HUES48 (cell line): ENCODE measurements at regions not wholly inside any gene's neighbourhood (a gene's known extent, or its start where the extent isn't known, plus 50 kb on each side); places are given as distances from the start of the nearest gene placed in this dataset.

Source experiments
- H3K27ac ChIP-seq: one replicate; pipeline ENCODE4 v1.7.0; 2013; ENCODE audit warnings: low read depth, low read length, inconsistent platforms
- H3K27me3 ChIP-seq: 2 replicates; pipeline ENCODE4 v1.6.1; 2013; ENCODE audit warnings: mild to moderate bottlenecking, low read length; ENCODE audit not compliant: control insufficient read depth, insufficient read depth
- H3K36me3 ChIP-seq: 2 replicates; pipeline ENCODE4 v1.6.1; 2013; ENCODE audit warnings: low read length; ENCODE audit not compliant: control insufficient read depth, insufficient read depth
- H3K4me1 ChIP-seq: 2 replicates; pipeline ENCODE4 v1.6.1; 2013; ENCODE audit warnings: mild to moderate bottlenecking, low read length; ENCODE audit not compliant: control insufficient read depth, insufficient read depth
- H3K4me3 ChIP-seq: 2 replicates; pipeline ENCODE4 v1.5.1; 2013; ENCODE audit warnings: mild to moderate bottlenecking, low read depth, low read length
- H3K9ac ChIP-seq: 2 replicates; pipeline ENCODE4 v1.6.1; 2013; ENCODE audit warnings: mild to moderate bottlenecking, low read depth, low read length, moderate library complexity
- H3K9me3 ChIP-seq: 2 replicates; pipeline ENCODE4 v1.6.1; 2013; ENCODE audit warnings: low read length; ENCODE audit not compliant: control insufficient read depth, insufficient read depth

DNA sequence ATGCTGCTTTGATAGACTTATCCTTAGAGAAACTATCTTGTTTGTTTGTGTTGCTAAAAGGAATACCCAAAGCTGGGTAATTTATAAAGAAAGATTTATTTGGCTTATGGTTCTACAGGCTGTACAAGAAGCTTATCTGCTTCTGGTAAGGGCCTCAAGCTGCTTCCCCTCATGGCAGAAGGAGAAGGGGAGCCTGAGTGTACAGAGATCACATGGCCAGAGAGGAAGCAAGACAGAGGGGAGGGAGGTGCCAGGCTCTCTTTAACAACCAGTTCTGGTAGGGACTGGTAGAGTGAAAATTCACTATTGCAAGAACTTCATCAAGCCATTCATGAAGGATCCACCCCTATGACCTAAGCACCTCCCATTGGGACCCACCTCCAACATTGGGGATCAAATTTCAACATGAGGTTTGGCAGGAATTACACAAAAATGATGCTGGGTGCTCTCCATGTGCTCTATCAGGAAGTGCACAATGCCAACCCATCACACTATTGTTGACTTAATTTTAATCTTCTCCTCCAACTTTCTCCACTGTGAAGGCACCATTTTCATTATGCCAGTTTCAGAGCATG is 115.1 kb upstream of the SHB start:
- Histone ChIP-seq H3K9me3 (no peaks in the 10 kb centered on the region), H3K4me3 (no peak overlapping the region), H3K9ac (no peak overlapping the region), H3K4me1 (0 out of 2 replicates have a peak, but pooled peaks cover 4% of the 10 kb centered on the region), H3K27me3 (peaks cover 5% of the 10 kb centered on the region; the same call in 1 of the 2 replicates), H3K27ac (no peak overlapping the region), H3K36me3 (no peaks in the 10 kb centered on the region)

DNA sequence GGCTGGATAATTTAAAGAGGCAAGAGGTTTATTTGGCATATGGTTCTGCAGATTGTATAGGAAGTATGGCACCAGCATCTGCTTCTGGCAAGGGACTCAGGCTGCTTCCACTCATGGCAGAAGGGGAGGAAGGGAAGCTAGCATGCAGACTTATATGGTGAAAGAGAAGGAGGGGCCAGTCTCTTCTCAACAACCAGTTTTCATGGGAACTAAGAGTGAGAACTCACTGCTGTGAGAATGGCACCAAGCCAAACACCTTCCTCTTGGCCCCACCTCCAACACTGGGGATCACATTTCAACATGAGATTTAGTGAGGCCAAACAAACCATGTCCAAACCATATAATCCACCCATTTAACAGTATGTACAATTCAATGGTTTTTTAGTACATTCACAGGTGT is 113.3 kb upstream of the SHB start:
- Histone ChIP-seq H3K9ac (no peak overlapping the region), H3K4me3 (no peak overlapping the region), H3K9me3 (no peaks in the 10 kb centered on the region), H3K36me3 (no peaks in the 10 kb centered on the region), H3K27me3 (peaks cover 5% of the 10 kb centered on the region; the same call in 1 of the 2 replicates), H3K27ac (no peak overlapping the region), H3K4me1 (0 out of 2 replicates have a peak, but pooled peaks cover 4% of the 10 kb centered on the region)

DNA sequence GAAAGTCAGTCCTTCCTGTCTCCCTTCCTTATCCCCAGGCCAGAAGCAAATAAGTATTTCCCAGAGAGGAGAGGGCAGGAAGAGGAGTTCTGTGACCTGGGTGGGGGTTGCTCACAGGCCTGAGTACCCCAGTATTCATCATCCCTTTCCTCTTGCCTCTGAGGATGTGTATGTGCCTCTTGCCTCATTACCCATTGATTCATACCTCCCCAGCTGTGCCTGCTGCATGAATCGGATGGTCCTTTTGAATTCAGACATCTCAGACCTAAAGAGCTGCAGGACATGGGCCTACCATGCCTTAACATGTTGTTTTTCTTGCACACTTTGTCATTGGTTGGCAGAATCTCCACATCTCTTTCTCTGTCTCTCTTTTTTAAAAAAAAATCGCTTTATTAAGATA is 112.8 kb upstream of the SHB start:
- Histone ChIP-seq H3K4me3 (no peak overlapping the region), H3K9me3 (no peaks in the 10 kb centered on the region), H3K9ac (no peak overlapping the region)

DNA sequence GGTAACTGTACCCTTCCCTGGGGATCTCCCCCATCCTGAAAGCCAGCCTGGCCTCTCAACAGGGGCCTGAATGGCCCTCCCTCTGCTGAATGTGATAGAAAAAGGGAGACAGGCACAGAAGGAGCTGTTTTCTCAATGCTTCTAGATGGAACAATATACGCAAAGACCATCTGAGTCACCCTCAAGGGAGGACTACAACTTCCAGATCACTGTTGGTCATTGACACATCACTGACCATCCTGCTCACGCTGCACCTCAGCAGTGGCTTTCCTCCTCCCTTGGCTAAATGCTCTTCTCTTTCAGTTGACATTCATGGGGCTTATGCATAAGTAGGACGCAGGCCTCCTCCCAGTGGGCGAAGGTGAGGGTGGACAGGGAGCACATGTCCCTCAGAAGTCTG is 112.2 kb upstream of the SHB start:
- H3K9ac ChIP-seq: no peak overlapping the region; the same call in 1 of the 2 replicates

More for the DNA sequence above, 112.8 kb upstream of the SHB start:
- Histone ChIP-seq H3K36me3 (no peaks in the 10 kb centered on the region), H3K27me3 (peaks cover 5% of the 10 kb centered on the region; the same call in 1 of the 2 replicates), H3K27ac (no peak overlapping the region), H3K4me1 (0 out of 2 replicates have a peak, but pooled peaks cover 4% of the 10 kb centered on the region)

DNA sequence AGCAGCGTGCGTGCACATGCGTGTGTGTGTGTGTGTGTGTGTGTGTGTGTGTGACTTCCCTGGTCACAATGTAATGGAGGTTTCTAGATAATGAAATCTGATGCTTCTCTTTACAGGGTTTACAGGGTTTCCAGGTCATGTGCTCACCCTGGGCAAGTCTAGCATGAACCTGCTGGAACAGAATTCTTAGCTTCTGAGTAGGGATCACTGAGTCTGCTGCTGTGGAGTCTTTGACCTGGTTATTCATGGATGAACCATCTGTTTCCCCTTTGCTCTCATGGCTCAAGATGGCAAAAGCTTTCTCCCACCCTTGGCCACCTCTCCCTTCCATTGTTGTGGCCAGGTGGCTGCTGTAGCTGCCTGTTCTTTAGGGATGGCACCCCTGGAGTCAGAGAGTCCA is 111.6 kb upstream of the SHB start:
- Histone ChIP-seq H3K27ac (no peak overlapping the region), H3K27me3 (peaks cover 5% of the 10 kb centered on the region; the same call in 1 of the 2 replicates), H3K4me1 (0 out of 2 replicates have a peak, but pooled peaks cover 4% of the 10 kb centered on the region), H3K4me3 (no peak overlapping the region), H3K9me3 (no peaks in the 10 kb centered on the region), H3K36me3 (no peaks in the 10 kb centered on the region), H3K9ac (no peak overlapping the region)

More for the DNA sequence above, 112.2 kb upstream of the SHB start:
- 0 out of 2 replicates have a peak, but pooled peaks cover 4% of the 10 kb centered on the region for H3K4me1 ChIP-seq
- H3K9me3 ChIP-seq: no peaks in the 10 kb centered on the region
- no peak overlapping the region for H3K27ac ChIP-seq
- H3K36me3 ChIP-seq: no peaks in the 10 kb centered on the region
- H3K27me3 ChIP-seq: peaks cover 5% of the 10 kb centered on the region; the same call in 1 of the 2 replicates
- no peak overlapping the region for H3K4me3 ChIP-seq

DNA sequence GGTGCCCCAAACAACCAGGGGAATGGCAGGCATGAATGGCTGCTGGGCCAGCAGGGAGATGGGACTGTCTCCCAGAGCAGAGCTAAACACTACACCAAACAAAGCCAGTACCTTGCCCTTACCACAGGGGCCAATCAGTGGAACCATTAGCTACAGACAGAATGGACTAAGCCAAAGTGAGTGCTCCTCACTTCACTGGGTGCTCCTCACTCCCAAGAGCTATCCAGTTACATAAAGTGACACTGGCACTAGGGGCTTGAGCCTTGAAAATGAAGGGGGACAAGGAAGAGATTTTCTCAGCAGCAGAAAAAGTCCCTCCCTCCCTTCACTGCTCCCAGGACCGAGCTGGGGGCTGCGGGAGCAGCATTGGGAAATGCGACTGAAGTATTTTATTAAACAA is 110.9 kb upstream of the SHB start:
- Histone ChIP-seq H3K27me3 (peaks cover 5% of the 10 kb centered on the region; the same call in 1 of the 2 replicates), H3K4me3 (no peak overlapping the region), H3K36me3 (no peaks in the 10 kb centered on the region), H3K27ac (no peak overlapping the region), H3K9ac (no peak overlapping the region), H3K9me3 (no peaks in the 10 kb centered on the region), H3K4me1 (0 out of 2 replicates have a peak, but pooled peaks cover 4% of the 10 kb centered on the region)

DNA sequence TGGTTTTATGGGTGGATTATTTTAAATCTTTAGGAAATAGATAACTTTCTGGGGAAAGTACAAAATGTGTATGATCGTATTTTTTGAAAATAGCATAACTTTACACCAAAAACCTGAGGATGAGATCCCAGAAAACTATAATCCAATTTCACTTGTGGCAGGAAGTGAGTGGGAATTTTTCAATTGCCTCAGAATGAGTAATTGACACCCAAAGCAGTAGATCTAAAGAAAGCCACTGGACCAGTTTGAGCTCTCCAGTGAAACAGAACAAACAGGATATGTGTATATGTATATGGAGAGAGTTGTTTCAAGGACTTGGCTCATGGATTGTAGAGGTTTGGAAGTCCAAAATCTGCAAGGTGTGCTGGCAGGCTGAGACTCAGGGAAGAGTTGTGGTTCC is 109.2 kb upstream of the SHB start:
- H3K27ac ChIP-seq: no peak overlapping the region
- H3K9ac ChIP-seq: no peak overlapping the region

DNA sequence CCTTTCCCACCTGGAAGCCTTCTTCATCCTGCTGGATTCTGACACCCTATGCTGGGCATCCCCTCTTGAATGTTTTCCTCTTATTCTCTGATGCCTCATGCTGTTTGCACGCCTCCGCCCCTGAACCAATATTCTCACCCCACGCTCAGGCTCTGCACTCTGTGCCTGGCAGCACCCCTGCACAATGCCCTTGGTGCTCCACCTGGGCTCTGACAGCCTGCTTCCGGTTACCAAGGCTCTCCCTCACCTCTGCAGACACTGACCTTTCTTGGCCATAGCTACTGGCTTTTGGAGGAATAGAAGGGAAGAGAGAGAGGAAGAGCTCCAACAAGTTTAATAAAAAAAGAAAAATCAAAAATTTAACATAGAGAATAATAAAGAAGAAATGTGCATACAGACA is 108.7 kb upstream of the SHB start:
- Histone ChIP-seq H3K36me3 (no peaks in the 10 kb centered on the region), H3K9me3 (no peaks in the 10 kb centered on the region), H3K4me3 (no peak overlapping the region), H3K27ac (no peak overlapping the region), H3K4me1 (peaks cover 9% of the 10 kb centered on the region), H3K9ac (no peak overlapping the region), H3K27me3 (peaks cover 5% of the 10 kb centered on the region; the same call in 1 of the 2 replicates)

More for the DNA sequence above, 109.2 kb upstream of the SHB start:
- H3K4me3 ChIP-seq: no peak overlapping the region
- no peaks in the 10 kb centered on the region for H3K9me3 ChIP-seq
- H3K4me1 ChIP-seq: peaks cover 3% of the 10 kb centered on the region; the same call in 1 of the 2 replicates
- no peaks in the 10 kb centered on the region for H3K36me3 ChIP-seq
- H3K27me3 ChIP-seq: peaks cover 5% of the 10 kb centered on the region; the same call in 1 of the 2 replicates

DNA sequence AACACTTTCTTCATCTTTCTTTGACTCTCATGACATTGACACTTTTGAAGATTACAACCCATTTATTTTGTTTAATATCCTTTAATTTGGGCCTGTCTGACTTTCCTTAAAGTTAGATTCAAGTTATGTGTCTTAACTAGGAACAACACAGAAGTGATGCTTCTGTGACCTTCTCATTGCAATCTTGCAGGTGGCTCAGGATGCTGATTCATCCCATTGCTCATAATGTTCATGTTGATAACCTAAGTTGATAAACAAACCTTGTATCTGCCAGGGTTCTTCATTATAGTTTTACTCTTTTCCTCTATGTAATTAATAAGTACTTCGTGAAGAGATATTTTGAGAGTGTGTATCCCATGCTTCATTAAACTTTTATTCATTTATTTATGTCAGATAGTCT is 107.2 kb upstream of the SHB start:
- peaks cover 2% of the 10 kb centered on the region; the same call in 1 of the 2 replicates for H3K9me3 ChIP-seq
- no peak overlapping the region for H3K27ac ChIP-seq
- H3K27me3 ChIP-seq: peaks cover 5% of the 10 kb centered on the region; the same call in 1 of the 2 replicates
- H3K4me3 ChIP-seq: no peak overlapping the region
- H3K36me3 ChIP-seq: no peaks in the 10 kb centered on the region
- peaks cover 16% of the 10 kb centered on the region for H3K4me1 ChIP-seq
- no peak overlapping the region for H3K9ac ChIP-seq

DNA sequence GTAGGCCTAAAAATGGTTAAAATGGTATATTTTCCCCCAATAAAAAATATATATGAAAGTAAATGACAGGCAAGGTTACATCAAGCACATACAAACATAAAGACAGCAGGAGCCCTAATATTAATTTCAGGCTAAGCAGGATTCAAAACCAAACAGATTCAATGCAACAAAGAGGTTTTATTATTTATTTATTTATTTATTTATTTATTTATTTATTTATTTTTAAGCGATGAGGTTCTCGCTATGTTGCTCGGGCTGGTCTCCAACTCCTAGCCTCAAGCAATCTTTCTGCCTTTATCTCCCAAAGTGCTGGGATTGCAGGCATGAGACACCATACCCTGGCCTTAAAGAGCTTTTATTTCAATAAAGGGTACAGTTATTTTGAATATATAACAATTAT is 106.4 kb upstream of the SHB start:
- Histone ChIP-seq H3K36me3 (no peaks in the 10 kb centered on the region), H3K27me3 (no peaks in the 10 kb centered on the region), H3K27ac (no peak overlapping the region), H3K4me1 (peaks cover 16% of the 10 kb centered on the region), H3K9ac (no peak overlapping the region), H3K9me3 (peaks cover 9% of the 10 kb centered on the region; the same call in 1 of the 2 replicates), H3K4me3 (no peak overlapping the region)

DNA sequence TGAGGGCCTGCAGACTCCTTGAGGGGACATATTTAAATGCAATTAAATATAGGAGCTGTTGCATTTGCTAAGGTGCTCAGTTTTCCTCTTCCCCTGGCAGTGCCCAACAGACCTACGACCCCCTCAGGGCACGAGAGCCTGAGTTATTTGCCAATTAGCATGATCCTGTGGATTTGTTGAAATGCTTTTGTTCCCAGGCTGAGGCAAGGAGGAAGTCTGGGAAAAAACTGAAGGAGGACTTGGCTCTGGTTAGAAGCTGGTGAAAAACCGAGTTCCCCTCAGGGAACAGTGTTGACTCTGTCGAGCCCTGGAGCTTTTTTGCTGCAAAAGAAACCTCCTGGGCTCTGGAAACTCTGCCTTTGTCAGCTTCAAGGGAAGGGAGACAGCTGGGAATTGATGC is 103.6 kb upstream of the SHB start:
- H3K27me3 ChIP-seq: no peaks in the 10 kb centered on the region
- no peak overlapping the region for H3K9ac ChIP-seq
- no peak overlapping the region for H3K4me3 ChIP-seq
- H3K36me3 ChIP-seq: no peaks in the 10 kb centered on the region
- H3K27ac ChIP-seq: peak overlapping the region; percentile 68
- peaks cover 16% of the 10 kb centered on the region for H3K9me3 ChIP-seq
- peaks cover 16% of the 10 kb centered on the region for H3K4me1 ChIP-seq
